ENCODE measurements at regions not wholly inside any gene's neighbourhood (a gene's known extent, or its start where the extent isn't known, plus 50 kb on each side); places are given as distances from the start of the nearest gene placed in this dataset.

DNA sequence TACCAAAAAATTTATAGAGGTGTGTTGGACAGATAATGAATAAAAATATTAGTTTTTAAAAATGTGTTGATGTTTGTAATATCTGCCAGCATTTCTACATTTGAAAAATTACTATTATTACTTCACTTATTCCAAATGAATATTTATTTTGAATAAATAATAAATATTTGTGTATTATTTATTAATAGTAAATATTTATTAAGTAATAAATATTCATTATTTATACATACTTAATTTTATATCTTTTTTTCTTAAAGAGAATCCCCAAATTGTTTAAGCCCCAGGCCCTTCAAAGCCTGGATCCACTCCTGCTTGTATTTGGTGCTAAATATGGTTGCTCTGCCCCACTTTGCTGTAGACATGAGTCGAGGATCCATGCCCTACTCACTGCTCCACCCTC is 60.5 kb upstream of the HOPX start:
- Mint-ChIP-seq H3K4me3 (no peak overlapping the region), H3K36me3 (no peaks in the 10 kb centered on the region), H3K27me3 (ENCODE audit: low read depth in 2 of 2) (no peaks in the 10 kb centered on the region), H3K4me1 (no peaks in the 10 kb centered on the region), H3K27ac (no peak overlapping the region), H3K9me3 (no peaks in the 10 kb centered on the region)
- Histone ChIP-seq H3K27me3 (ENCODE audit: control insufficient read depth, insufficient read depth, low read length) (no peaks in the 10 kb centered on the region), H3K4me1 (ENCODE audit: control insufficient read depth, insufficient read depth, low read length) (no peaks in the 10 kb centered on the region), H3K4me3 (ENCODE audit: low read length) (no peak overlapping the region), H3K36me3 (ENCODE audit: control insufficient read depth, insufficient read depth, low read length) (no peaks in the 10 kb centered on the region), H3K9me3 (ENCODE audit: control insufficient read depth, insufficient read depth, low read length) (no peaks in the 10 kb centered on the region), H3K27ac (ENCODE audit: low read length) (no peak overlapping the region)
- WGBS (ENCODE audit: insufficient coverage): 89% methylated on average over 1 of the region's 1 CpG
- intact Hi-C loops (cut with micrococcal nuclease): no loop called here
- ATAC-seq: no peak
- TF ChIP-seq, protein P1, sequence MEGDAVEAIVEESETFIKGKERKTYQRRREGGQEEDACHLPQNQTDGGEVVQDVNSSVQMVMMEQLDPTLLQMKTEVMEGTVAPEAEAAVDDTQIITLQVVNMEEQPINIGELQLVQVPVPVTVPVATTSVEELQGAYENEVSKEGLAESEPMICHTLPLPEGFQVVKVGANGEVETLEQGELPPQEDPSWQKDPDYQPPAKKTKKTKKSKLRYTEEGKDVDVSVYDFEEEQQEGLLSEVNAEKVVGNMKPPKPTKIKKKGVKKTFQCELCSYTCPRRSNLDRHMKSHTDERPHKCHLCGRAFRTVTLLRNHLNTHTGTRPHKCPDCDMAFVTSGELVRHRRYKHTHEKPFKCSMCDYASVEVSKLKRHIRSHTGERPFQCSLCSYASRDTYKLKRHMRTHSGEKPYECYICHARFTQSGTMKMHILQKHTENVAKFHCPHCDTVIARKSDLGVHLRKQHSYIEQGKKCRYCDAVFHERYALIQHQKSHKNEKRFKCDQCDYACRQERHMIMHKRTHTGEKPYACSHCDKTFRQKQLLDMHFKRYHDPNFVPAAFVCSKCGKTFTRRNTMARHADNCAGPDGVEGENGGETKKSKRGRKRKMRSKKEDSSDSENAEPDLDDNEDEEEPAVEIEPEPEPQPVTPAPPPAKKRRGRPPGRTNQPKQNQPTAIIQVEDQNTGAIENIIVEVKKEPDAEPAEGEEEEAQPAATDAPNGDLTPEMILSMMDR (IDR thresholded peaks at IDR 0.05): no peak
- no peak for DNase-seq

DNA sequence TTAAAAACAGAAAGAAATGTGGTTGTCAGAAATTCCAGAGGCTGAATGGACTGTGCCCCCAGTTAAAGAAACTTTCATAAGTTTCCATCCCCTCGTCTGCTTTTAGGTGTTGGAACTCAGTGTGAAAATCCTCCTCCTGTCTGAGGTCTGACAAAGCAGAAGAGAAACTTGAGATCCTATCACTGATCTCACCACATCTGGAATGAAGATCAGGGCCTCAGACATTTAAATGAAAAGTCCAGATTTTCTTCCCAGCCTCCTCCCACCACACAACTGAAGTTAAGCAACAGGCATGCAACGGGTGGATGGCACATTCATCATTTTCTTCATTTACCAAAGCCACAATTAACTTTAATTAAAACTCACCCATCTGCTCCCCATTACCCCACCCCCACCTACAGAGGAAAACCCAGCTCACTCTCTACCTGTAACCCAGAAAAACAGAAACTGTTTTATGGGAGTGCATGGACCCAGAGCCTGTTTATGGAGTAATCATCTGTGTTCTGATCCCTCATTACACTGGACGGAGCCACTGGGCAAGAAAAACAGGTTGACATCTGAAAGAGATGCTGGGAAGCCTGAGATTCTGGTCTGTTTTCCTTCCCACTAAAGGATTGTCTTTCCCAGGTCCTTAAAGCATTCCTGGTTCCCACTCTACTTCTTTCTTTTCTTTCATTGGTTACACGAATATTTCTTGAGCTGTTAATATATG is 58.1 kb upstream of the HOPX start:
- WGBS (ENCODE audit: insufficient coverage): 55% methylated on average over 4 of the region's 4 CpGs
- DNase-seq: no peak
- intact Hi-C loops (cut with micrococcal nuclease): no loop called here

DNA sequence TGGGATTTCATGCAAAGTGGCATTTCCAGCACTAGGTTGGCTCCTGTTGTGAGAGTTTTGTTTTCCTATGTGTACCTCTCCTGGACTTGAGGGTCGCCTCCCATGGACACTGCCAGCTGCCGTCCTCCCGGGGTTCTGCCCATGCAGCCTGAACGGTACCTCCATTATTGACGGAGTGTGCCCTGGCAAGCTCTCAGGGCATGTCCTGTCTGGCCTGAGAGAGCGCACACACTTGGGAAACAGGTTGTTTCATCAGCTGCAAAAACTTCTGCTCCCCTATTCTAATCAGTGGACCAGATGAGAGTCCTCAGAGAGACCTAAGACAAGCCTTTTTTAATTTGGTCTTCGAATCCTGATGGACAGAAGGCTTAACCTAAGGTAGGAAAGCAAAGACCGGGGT is 56.6 kb upstream of the HOPX start:
- no peaks in the 10 kb centered on the region for H3K27me3 Mint-ChIP-seq (ENCODE audit: low read depth in 2 of 2)
- no peaks in the 10 kb centered on the region for H3K9me3 Mint-ChIP-seq
- H3K4me1 Mint-ChIP-seq: no peaks in the 10 kb centered on the region
- H3K4me3 ChIP-seq (ENCODE audit: low read length): no peak overlapping the region
- H3K9me3 ChIP-seq (ENCODE audit: control insufficient read depth, insufficient read depth, low read length): no peaks in the 10 kb centered on the region
- H3K27me3 ChIP-seq (ENCODE audit: control insufficient read depth, insufficient read depth, low read length): no peaks in the 10 kb centered on the region
- no peak overlapping the region for H3K27ac Mint-ChIP-seq
- H3K27ac ChIP-seq (ENCODE audit: low read length): no peak overlapping the region
- ATAC-seq (no peak), DNase-seq (no peak)
- TF ChIP-seq, protein P1 (IDR thresholded peaks at IDR 0.05): no peak
- 92% methylated on average over 8 of the region's 8 CpGs for WGBS (ENCODE audit: insufficient coverage)
- H3K36me3 ChIP-seq (ENCODE audit: control insufficient read depth, insufficient read depth, low read length): no peaks in the 10 kb centered on the region
- no peak overlapping the region for H3K4me3 Mint-ChIP-seq
- intact Hi-C loops (cut with micrococcal nuclease): no loop called here
- no peaks in the 10 kb centered on the region for H3K36me3 Mint-ChIP-seq
- no peaks in the 10 kb centered on the region for H3K4me1 ChIP-seq (ENCODE audit: control insufficient read depth, insufficient read depth, low read length)

More for the DNA sequence above, 58.1 kb upstream of the HOPX start:
- TF ChIP-seq, protein P1 (IDR thresholded peaks at IDR 0.05): no peak
- Histone ChIP-seq H3K4me3 (ENCODE audit: low read length) (no peak overlapping the region), H3K9me3 (ENCODE audit: control insufficient read depth, insufficient read depth, low read length) (no peaks in the 10 kb centered on the region), H3K27me3 (ENCODE audit: control insufficient read depth, insufficient read depth, low read length) (no peaks in the 10 kb centered on the region), H3K27ac (ENCODE audit: low read length) (no peak overlapping the region), H3K4me1 (ENCODE audit: control insufficient read depth, insufficient read depth, low read length) (no peaks in the 10 kb centered on the region), H3K36me3 (ENCODE audit: control insufficient read depth, insufficient read depth, low read length) (no peaks in the 10 kb centered on the region)
- H3K27ac Mint-ChIP-seq: no peak overlapping the region
- H3K27me3 Mint-ChIP-seq (ENCODE audit: low read depth in 2 of 2): no peaks in the 10 kb centered on the region
- no peak for ATAC-seq
- H3K9me3 Mint-ChIP-seq: no peaks in the 10 kb centered on the region
- no peaks in the 10 kb centered on the region for H3K36me3 Mint-ChIP-seq
- H3K4me3 Mint-ChIP-seq: no peak overlapping the region
- no peaks in the 10 kb centered on the region for H3K4me1 Mint-ChIP-seq

DNA sequence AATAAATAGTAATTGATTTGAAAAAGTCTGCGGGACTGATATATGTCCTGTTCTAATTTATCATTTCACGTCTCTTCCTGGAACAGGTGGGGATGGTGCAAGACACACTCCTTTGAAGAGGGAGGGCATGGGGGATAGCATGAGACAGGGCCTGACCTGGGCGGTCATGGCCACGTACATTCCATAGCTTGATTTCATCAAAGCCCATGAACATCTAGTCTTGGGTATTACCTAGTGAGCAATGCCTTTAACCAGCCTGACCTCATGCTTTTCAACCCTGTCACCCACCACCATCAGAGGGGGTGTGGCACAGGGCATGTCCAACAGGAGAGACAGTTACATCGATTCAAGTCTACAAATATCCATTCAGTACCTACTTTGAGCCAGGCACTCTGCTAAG is 52.3 kb upstream of the HOPX start:
- no peaks in the 10 kb centered on the region for H3K9me3 Mint-ChIP-seq
- H3K4me3 Mint-ChIP-seq: no peak overlapping the region
- Histone ChIP-seq H3K4me1 (ENCODE audit: control insufficient read depth, insufficient read depth, low read length) (no peaks in the 10 kb centered on the region), H3K27ac (ENCODE audit: low read length) (no peak overlapping the region), H3K27me3 (ENCODE audit: control insufficient read depth, insufficient read depth, low read length) (no peaks in the 10 kb centered on the region), H3K36me3 (ENCODE audit: control insufficient read depth, insufficient read depth, low read length) (no peaks in the 10 kb centered on the region), H3K4me3 (ENCODE audit: low read length) (no peak overlapping the region), H3K9me3 (ENCODE audit: control insufficient read depth, insufficient read depth, low read length) (no peaks in the 10 kb centered on the region)
- intact Hi-C loops (cut with micrococcal nuclease): no loop called here
- no peak for ATAC-seq
- DNase-seq: no peak
- 96% methylated on average over 5 of the region's 5 CpGs for WGBS (ENCODE audit: insufficient coverage)
- no peaks in the 10 kb centered on the region for H3K4me1 Mint-ChIP-seq
- no peaks in the 10 kb centered on the region for H3K36me3 Mint-ChIP-seq
- no peaks in the 10 kb centered on the region for H3K27me3 Mint-ChIP-seq (ENCODE audit: low read depth in 2 of 2)
- TF ChIP-seq, protein P1 (IDR thresholded peaks at IDR 0.05): no peak
- no peak overlapping the region for H3K27ac Mint-ChIP-seq

Measured in natural killer cell (primary cell).